OCI-LY3 (cell line): ENCODE measurements at regions not wholly inside any gene's neighbourhood (a gene's known extent, or its start where the extent isn't known, plus 50 kb on each side); places are given as distances from the start of the nearest gene placed in this dataset.

ENCODE experiments used
- H2AFZ ChIP-seq: fragments of 200-600, 300-600 bp; shearing (Covaris generic); 2 replicates; pipeline ENCODE4 v1.6.0; 2014; ENCODE audit warnings: antibody characterized with exemption, low read depth, low read length
- H3K27ac ChIP-seq: fragments of 200-600, 300-600 bp; sonication (generic); 2 replicates; pipeline ENCODE4 v1.5.1; 2014; ENCODE audit warnings: mild to moderate bottlenecking, low read length, moderate library complexity, mixed read lengths
- H3K27me3 ChIP-seq: fragments of 200-600, 300-600 bp; sonication (generic); 2 replicates; pipeline ENCODE4 v1.6.1; 2014; ENCODE audit warnings: low read depth, low read length, mixed read lengths
- H3K36me3 ChIP-seq: fragments of 200-600, 300-600 bp; sonication (generic); replicated peaks from 2 replicates; pipeline ENCODE3; 2014; ENCODE audit warnings: low read depth, low read length, mixed read lengths
- H3K4me1 ChIP-seq: fragments of 300-600, 200-600 bp; sonication (generic); 2 replicates; pipeline ENCODE4 v1.6.1; 2014; ENCODE audit warnings: low read length, mixed read lengths
- H3K4me2 ChIP-seq: fragments of 200-600, 300-600 bp; sonication (generic); 2 replicates; pipeline ENCODE4 v1.6.1; 2014; ENCODE audit warnings: low read length, mixed read lengths
- H3K4me3 ChIP-seq: fragments of 300-600, 200-600 bp; sonication (generic); 2 replicates; pipeline ENCODE4 v1.5.1; 2014; ENCODE audit warnings: antibody characterized with exemption, mild to moderate bottlenecking, low read length, moderate library complexity
- H3K79me2 ChIP-seq: fragments of 300-600, 200-600 bp; shearing (Covaris generic); 2 replicates; pipeline ENCODE4 v1.6.1; 2014; ENCODE audit warnings: mild to moderate bottlenecking, low read length, mixed read lengths
- H3K9ac ChIP-seq: fragments of 300-600, 200-600 bp; shearing (Covaris generic); 2 replicates; pipeline ENCODE4 v1.6.0; 2014; ENCODE audit warnings: mild to moderate bottlenecking, low read length, moderate library complexity
- H3K9me3 ChIP-seq: fragments of 200-600, 300-600 bp; shearing (Covaris generic); 2 replicates; pipeline ENCODE4 v1.6.1; 2014; ENCODE audit warnings: low read length, mixed read lengths; ENCODE audit not compliant: insufficient read depth
- H4K20me1 ChIP-seq: fragments of 200-600, 300-600 bp; sonication (generic); 2 replicates; pipeline ENCODE4 v1.6.1; 2016; ENCODE audit warnings: low read length, mixed read lengths; ENCODE audit not compliant: insufficient read depth
- EZH2phosphoT487 ChIP-seq: fragments of 200-600 bp; shearing (Covaris generic); IDR thresholded peaks from 2 replicates; pipeline ENCODE4 v1.6.1; 2018; ENCODE audit warnings: antibody characterized with exemption, mixed run types, low read depth
- TF ChIP-seq, protein P1 (sequence below): fragments of 200-600, 300-600 bp; sonication (generic); IDR thresholded peaks from 2 replicates; pipeline ENCODE4 v1.5.1; 2014; ENCODE audit warnings: antibody characterized with exemption, low read length, low read depth

DNA sequence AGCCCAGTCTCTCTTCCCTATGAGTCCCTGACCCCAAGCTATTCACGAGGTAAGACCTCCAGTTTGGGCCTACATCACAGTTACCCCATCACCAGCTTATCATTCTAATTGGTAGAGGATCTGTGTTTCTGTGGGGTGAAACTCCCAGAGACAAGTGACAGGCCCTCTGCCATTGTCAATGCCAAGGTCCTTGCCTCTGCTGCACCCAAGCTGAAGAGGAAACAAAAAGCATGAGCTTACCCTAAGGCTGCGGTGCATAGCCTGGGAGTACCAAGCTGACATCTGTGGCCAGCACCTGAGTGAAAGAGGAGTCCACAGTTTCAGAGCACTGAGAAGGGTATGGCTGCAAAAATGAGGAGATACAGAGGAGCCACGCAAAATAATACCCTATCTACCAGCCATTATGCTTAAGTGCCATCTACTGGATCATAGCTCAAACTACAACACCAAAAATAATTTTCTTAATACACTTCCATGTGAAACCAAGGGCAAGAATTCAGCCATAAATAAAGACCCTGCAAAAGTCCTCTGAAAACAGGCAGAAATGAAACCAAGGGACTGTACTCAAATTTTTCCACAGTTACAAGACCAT lies 62.3 kb upstream of the ANO5 start:
- Histone ChIP-seq H4K20me1 (no peaks in the 10 kb centered on the region), H3K36me3 (no peaks in the 10 kb centered on the region), H3K27me3 (no peaks in the 10 kb centered on the region), H3K9me3 (no peaks in the 10 kb centered on the region), H3K79me2 (no peaks in the 10 kb centered on the region), H3K4me3 (no peak overlapping the region), H3K9ac (no peak overlapping the region), H3K27ac (no peak overlapping the region), H3K4me2 (no peak overlapping the region), H2AFZ (no peak overlapping the region), H3K4me1 (no peaks in the 10 kb centered on the region)
- TF ChIP-seq, protein P1, sequence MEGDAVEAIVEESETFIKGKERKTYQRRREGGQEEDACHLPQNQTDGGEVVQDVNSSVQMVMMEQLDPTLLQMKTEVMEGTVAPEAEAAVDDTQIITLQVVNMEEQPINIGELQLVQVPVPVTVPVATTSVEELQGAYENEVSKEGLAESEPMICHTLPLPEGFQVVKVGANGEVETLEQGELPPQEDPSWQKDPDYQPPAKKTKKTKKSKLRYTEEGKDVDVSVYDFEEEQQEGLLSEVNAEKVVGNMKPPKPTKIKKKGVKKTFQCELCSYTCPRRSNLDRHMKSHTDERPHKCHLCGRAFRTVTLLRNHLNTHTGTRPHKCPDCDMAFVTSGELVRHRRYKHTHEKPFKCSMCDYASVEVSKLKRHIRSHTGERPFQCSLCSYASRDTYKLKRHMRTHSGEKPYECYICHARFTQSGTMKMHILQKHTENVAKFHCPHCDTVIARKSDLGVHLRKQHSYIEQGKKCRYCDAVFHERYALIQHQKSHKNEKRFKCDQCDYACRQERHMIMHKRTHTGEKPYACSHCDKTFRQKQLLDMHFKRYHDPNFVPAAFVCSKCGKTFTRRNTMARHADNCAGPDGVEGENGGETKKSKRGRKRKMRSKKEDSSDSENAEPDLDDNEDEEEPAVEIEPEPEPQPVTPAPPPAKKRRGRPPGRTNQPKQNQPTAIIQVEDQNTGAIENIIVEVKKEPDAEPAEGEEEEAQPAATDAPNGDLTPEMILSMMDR: peak; percentile 66
- TF ChIP-seq EZH2phosphoT487: no peak

GRCh38 chr11:22133776-22134175 lies 59.1 kb upstream of the ANO5 start:
- no peaks in the 10 kb centered on the region for H3K4me1 ChIP-seq
- no peaks in the 10 kb centered on the region for H3K9me3 ChIP-seq
- H3K79me2 ChIP-seq: no peaks in the 10 kb centered on the region
- no peak overlapping the region for H3K4me3 ChIP-seq
- H3K27me3 ChIP-seq: no peaks in the 10 kb centered on the region
- TF ChIP-seq, protein P1: no peak
- H4K20me1 ChIP-seq: no peaks in the 10 kb centered on the region
- H2AFZ ChIP-seq: no peak overlapping the region
- H3K27ac ChIP-seq: no peak overlapping the region
- H3K4me2 ChIP-seq: no peak overlapping the region
- no peak overlapping the region for H3K9ac ChIP-seq
- H3K36me3 ChIP-seq: no peaks in the 10 kb centered on the region

- Histone ChIP-seq H2AFZ (no peak overlapping the region), H3K4me3 (no peak overlapping the region), H3K79me2 (no peaks in the 10 kb centered on the region), H3K27ac (no peak overlapping the region), H3K4me2 (no peak overlapping the region), H3K9me3 (no peaks in the 10 kb centered on the region), H3K27me3 (no peaks in the 10 kb centered on the region), H3K9ac (no peak overlapping the region), H4K20me1 (no peaks in the 10 kb centered on the region), H3K4me1 (no peaks in the 10 kb centered on the region), H3K36me3 (no peaks in the 10 kb centered on the region)
- TF ChIP-seq, protein P1: no peak
- no peak for TF ChIP-seq EZH2phosphoT487
These were observed 54.6 kb upstream of the ANO5 start for GRCh38 chr11:22138264-22138663.
